NOMO-1 (cell line): ENCODE measurements at regions not wholly inside any gene's neighbourhood (a gene's known extent, or its start where the extent isn't known, plus 50 kb on each side); places are given as distances from the start of the nearest gene placed in this dataset.

Source experiments
- DNase-seq, 2 experiments: peaks; one replicate each; lab custom pipeline; 2025; ENCODE audit not compliant: unreplicated experiment in 2 of 2; lab: John Stamatoyannopoulos, UW

DNA sequence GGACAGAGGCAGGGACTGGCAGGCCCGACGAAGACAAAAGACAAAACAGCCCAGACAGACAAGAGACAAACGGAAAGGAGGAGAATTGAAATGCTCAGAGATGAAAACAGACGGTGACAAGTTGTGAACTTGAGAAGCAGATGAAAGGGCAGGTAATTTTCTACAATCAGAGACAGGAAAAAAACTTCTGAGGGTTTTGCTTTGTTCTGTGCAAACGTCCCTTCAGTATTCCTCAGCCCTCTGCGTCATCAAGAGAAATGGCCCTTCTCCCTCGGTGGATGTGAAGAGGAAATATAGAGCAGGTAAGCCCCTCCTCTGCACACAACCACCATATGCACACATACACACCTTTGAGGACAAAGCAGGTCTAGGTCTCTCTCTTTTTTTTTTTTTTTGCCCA lies 206.6 kb downstream of the UACA start:
- no peak for DNase-seq

DNA sequence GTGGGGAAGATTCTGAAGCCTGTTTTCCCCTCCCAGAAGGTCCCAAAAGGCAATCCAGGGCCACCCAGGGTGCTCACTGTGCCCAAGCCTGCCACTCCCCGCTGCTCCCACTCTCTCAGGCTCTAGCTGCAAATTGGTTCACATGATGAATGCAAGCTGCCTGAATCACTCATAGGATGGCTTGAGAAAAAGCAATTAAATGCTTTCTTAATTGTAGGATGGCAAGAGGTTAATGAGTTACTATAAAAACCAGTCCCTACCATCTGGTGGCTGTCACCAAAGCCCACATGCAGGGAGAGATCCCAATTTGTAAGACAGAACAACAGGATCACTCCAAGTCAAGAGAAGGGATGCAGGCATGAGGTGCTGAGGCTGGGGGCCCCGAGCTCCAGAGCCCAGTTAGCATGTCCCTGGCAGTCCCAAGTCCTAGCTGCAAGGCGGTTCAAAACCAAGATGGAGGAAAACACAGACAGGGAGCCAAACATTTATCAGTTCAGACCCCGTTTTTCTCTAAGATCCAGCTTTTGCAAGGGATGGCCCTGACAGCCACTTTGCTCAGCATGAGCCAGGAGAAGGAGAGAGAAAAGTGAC lies 207.1 kb downstream of the UACA start:
- no peak for DNase-seq

DNA sequence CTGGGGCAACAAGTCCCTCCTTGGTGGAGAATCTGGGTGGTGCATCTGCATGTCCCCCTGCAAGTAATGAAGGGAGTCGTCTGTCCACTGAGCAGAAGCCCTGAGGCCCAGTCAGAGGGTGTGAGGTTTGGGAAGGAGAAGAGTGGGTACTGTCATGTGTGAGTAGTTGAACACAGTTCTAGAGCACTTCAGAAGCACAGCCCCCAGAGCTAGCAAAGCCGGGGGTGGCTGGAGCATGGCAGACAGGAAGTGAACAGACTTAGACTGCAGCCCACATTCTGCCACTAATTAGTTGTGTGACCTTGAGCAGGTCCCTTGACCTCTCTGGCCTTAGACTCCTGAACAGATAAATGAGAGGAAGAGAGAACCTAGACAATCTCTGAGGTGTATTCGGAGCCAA lies 207.6 kb downstream of the UACA start:
- DNase-seq = no peak

DNA sequence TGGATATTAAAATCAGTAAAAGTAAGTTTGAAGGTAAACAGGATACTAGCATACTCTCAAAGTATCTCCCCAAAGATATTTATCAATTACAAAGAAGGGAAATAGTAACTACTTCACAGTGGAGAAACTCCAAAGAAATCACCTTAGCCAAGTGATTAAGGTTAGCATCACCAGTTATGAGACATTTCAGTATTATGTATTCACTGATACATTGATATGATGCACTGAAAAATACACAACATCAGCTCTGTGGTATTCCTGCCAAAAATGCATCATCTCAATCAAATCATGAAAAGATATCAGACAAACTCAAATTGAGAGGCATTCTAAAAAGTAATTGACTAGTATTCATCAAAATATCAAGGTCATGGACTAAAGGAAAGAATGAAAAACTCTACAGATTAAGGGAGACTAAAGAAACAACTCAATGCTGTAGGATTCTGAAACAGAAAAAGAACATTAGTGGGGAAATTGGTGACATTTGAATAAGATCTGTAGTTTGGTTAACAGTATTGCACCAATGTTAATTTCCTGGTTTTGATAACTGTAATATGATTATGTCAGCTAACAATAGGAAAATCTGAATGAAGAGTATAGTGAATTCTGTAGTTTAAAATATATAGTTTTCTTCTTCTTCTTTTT lies 215.4 kb downstream of the UACA start:
- DNase-seq = no peak

DNA sequence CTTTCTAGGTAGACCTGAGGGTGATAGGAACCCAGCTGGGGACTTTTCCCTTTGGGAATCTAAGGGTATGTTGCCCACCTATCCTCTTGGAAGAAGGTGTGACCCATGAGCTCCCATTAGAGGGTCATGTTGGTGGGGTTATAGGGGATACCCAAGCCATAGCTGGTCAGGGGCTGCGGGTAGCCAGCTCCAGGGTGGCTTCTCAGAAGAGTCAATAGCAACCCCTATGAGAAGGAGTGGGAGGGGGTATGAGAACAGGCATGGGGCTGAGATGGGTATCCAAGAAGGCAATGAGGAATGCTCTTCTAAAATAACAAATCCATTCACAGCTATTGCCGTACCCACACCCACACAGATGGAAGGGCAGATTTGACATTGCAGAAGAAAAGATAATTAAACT lies 217.8 kb downstream of the UACA start:
- DNase-seq = no peak

DNA sequence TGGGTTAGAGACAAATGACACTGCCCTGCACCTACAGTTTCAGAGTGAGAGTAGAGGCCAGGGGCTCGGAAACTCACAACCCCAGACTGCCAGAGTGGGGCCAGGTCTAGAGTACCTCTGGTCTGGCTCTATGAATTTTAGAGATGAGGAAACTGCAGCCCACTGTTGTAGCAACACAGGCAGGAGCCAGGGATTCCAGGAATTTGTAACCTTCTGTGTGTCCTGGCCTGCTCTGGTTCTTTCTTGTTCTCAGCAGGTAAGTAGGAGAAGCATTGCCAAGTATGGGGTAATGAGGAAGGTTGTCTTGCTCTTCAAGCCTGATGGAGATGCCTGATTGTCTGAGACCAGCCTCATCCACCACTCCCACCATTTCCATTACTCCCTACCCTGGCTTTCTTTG lies 221.8 kb downstream of the UACA start:
- no peak for DNase-seq

DNA sequence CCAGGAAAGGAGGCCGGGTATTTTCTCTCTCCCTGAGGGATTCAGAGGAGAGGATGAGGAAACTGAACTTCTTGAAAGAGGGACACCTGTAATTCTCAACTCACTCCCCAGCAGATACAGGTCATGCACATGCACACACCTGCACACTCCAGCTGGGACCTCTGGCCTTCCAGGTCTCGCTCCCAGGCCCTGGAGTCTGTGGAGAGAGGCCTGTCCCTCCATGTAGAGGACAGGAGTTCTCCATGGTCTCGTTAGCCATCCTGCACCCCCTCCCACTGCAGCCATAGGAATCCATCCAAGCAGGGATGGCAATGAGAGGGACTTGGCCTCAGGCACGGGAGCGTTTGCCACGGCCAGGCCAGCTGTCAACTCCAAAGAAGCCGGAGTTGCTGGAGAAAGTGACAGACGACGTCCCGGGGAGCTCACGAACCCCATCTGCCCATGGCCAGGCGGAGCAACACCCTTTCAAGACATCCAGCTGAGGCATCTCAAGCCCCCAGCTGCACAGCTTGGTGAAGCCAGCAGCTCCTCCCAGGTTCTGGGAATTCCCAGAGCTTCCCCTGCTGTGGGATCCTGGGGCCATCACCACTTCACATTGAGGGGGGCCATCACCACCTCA lies 223.3 kb downstream of the UACA start:
- DNase-seq = no peak

DNA sequence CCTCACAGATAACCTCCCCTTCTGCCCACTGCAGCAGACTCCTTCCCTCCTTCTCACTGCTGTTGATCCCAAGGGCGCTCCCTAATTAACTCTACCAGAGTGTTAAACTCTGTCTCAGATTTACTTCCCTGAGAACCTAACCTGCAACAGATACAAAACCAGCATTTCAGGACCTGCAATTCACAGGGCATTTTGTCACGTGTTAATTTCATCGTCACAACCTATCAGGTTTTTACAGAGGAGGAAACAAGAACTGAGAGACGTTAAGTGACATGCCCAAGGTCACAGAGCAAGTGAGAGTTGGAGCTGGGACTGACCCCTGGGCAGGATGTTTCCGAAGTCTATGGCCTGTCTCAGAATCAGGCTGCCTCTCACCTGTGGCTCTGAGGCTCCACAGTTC lies 223.9 kb downstream of the UACA start:
- DNase-seq = no peak

DNA sequence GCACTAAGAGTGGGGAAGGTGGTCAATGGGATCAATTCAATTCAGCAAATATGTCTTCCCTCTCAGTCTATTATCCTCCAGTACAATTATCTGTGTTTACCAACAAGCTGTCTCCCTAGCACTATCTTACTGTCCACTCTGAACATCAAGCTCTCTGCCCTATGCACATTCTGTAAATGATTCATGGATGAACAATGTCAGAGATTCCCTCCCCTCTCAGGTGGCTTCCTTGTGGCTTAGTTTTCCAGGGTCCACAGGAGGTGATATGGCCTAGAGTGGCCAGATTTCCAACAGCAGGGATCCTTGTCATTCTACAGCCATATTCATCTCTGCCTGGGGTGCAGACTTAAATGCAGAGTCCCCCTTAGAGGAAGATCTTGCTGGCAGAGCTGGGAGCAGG lies 225.1 kb downstream of the UACA start:
- DNase-seq = no peak

DNA sequence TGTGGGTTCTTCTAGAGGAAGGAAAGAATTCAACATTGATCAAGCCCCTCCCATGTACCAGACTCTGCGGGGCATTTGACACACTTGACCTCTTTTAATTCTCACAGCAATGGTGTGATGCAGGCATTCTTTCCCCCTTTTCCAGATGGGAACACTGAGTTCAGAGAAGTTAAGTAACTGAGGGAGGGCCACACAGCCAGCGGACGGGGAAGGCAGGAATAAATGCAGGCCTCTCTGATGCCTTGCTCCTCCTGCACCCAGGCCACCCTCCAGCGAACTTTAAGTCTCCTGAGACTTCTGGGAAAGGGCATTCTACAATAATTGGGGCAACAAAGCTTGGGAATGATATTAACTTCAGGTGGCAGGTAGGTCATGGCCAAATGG lies 227.4 kb downstream of the UACA start:
- DNase-seq = no peak

DNA sequence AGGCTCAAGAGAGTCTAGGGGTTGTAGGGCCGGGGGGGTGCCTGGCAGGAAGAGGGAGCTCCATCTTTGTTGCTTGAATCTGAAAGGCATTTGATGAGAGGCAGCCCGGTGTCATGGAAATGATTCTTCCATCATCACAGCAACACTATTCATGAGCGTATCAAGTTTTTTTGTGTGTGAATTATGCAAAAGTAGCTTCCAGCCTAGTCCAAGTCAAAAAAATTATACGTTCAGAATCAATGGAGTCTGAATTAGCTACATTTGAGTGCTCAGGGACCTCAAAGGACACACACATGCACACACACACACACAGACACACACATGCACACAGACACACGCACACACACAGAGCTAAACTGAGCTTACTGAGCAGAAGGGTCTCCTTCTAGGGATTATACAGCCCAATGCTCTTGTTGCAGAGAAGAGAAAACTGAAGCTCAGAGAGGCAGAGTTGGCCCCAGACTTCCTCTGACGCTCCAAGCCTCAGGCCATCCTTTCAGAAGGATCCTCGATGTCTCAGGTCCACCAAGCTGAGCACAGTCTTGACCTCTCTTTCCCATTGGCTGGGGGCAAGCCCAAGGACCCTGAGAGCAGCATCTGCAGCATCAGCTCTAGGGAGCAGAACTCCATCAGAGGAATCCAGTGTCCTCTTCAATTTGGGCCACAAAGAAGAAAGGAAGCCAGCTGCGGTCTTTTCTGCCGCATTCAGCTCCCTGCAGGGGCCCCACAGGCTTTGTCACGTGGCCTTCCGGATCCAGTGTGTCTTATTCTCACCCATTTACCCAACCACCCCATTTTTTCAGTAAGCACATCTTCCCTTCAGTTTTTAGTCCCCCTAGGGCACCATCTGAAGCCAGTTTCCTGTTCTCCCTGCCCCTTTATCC lies 228.0 kb downstream of the UACA start:
- DNase-seq = peak; percentile 57 to 58

DNA sequence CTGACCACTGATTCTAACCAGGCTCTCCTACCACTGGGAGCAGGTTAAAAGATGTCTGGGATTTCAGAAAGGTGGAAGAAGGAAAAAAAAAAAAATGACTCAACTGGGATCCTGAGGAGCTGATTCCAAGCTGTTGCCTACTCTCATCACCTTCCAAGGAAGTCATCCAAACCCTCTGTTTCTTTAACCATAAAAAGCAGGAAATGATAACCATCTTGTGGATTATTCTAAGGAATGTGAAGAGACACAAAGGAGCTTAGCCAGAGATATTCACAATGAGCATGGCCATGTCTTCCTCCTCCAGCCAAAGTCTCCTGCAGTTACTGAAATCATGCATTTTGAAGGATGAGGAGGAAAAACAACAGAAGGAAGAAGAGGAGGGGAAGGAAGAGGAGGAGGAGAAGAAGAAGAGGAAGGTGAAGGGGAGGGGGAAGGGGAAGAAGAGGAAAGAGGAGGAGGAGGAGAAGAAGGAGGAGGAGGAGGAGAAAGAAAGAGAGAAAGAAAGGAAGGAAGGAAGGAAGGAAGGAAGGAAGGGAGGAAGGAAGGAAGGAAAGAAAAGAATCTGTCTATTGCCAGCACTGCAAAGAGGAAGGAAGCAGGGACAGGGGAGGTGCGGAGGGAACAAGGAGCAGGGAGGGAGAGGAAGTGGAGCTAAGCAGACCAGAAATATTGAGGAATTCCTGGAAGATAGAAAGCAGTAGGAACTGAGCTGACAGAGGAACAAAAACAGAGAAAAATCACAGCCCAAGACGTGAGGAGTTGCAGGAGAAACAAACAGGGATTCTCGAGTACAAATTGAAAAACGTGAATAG lies 229.2 kb downstream of the UACA start:
- no peak for DNase-seq

DNA sequence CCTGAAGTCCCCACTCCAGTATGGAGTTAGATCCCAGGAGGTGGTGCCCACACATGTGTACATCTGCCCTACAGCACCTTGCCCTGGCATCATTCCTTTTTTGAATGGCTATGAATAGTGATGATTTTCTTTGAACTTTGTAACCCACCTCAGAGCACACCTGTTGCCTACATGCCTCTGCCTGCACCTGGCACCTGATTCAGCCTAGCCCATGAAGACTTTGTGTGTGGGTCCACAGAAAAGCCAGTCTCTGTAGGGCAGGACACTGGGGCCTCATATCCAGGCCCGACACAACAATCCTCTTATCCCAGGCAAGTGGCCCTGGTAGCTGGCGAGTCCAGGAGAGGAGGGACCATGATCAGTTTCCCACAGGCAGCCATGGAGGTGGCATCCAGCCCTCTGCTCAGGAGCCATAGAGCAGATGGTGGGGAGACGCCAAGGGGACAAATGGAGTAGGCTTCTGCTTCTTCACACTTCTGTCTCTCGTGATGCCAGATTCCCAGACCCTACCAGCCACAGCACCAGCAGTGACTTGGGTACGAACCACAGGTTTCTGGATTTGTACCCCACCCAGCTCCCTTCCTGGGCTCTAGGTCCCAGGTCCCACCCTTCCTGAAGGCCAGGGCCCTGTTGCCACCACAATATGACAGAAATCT lies 230.7 kb downstream of the UACA start:
- DNase-seq = no peak

DNA sequence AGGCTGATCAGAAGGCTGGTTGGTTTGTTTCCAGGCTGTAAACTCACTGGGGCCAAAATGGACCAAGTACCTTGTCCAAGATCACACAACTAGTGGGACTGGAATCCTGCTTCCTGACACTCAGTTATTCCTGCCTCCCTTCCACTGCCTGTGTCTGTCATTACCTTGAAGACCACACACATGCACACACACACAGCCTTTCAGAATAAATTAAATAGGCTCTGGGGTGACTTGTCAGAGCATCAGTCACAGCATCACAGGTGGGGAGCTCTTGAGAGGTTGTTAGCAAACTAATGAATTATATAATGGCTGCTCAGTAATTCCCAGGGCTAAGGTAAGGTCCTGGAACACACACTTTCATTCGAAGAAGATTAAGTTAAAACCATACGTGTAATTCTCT lies 231.8 kb downstream of the UACA start:
- no peak for DNase-seq

DNA sequence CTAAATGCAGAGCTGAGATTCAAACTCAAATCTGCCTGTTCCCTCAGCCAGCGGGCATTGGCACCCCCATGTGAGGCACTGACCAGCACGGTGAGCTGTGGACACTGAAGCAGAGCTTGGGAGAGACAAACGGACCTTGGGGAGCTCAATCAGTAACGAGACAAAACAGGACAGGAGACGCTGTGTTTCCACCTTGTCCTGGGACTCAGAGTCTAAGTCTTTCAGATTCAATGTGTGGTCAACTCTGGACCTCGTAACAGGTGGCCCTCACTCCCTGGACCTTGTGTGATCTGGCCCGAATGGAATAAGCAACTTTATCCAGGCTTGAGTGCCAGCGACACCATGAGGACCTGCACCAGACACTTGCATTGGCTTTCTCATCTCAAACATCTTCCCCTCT lies 232.5 kb downstream of the UACA start:
- no peak for DNase-seq

DNA sequence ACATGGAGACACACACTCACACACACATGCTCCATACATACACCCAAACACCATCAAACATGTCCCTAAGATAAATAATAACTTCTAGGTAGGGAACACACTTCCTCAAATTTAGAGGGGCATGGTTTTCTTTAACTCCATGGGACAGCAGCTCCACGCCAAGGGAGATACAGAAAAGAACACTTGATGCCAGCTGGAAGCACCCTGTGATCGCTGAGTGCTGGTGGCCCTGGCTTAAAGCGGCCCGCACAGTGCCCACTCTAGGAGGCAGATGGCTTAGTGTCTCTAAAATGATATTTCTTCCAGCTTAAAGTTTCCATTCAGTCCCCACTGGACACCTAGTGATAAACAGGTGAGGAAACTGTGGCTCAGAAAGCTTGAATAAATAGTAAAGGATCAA lies 232.9 kb downstream of the UACA start:
- no peak for DNase-seq

DNA sequence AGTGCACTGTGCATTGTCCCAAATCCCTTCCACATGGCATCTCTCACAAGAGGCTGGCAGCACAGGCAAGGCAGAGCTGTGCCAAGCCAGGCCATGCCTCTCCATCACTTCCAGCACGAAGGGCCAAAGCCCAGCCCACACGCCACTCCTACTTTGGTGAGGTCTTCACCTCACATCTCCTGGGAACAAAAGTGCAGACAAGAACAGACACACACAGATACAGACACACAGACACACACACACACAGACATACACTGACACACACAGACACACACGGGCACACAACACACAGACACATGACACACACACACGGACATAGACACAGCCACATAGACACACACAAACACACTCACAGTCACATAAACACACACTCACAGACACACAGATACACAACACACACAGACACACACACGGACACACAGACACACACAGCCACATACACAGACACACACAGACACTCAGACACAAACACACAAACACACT lies 233.3 kb downstream of the UACA start:
- no peak for DNase-seq

DNA sequence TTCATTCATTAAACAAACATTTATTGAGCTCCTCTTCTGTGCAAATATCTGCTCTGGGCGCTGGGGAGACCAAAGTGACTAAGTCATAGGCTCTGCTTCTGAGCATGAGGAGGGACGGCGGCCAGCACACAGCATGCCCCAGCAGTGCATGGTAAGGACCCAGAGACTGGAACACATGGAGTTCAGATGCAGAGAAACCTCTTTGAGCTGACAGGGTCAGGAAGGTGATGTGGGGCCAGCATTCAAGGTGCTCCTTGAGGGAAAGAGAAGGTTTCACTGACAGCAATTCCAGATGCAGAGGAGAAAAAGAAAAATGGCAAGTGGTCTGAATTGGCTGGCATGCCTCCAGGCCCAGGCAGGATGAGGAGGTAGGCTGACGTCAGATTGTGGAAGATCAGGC lies 234.5 kb downstream of the UACA start:
- DNase-seq = no peak

DNA sequence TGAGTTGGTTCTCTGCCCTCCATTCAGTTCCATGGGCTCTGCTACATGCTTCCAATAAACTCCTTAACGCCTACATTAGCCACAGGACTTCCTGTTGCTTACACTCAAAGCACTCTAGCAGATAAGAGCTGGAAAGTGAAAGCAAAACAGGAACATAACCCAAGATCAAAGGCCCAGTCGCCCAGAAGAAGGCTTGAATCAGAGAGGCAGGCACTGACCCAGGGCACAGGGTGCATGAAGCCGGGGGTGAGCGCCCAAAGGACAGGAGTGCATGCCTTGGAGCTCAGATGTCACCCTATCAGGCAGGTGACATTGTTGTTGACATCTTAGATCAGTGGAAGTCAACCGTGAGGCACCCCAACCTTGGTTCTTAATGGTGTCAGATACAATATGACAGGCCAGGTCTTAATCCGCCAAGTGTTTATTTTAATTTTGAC lies 235.1 kb downstream of the UACA start:
- DNase-seq = peak; percentile 78 to 94

DNA sequence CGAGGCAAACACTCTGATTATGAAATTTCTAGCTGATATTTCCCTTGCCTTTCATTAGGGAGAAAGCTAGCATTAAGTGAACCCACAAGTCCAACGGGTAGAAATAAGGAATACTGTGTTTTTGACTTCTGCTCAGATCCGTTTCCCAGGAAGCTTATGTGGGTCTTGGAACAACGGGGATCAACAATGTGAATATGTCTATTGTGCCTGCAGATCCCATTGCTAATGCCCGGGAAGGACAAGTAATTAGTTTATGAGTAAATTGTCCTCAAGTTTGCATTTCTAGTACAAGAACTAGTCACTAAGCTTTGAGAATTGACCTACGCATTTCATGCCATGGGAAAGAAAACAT lies 236.4 kb downstream of the UACA start:
- DNase-seq = no peak
